ENCODE measurements at regions not wholly inside any gene's neighbourhood (a gene's known extent, or its start where the extent isn't known, plus 50 kb on each side); places are given as distances from the start of the nearest gene placed in this dataset.
A peak's percentile ranks its signal among the peaks of the same experiment; 100 is the strongest.

- Mint-ChIP-seq H3K4me1 (ENCODE audit: low read depth in 2 of 2) (peaks cover 0 to 18% of the 10 kb centered on the region in 2 donors), H3K27me3 (peaks cover 6 to 8% of the 10 kb centered on the region in 2 donors), H3K36me3 (no peaks in the 10 kb centered on the region), H3K9me3 (no peaks in the 10 kb centered on the region), H3K27ac (no peak overlapping the region), H3K4me3 (no peak overlapping the region)
- DNase-seq (ENCODE audit: low spot score): no peak
- ATAC-seq: no peak
Observed at GRCh38 chr3:197392961-197393360, 94.5 kb upstream of the DLG1 start.

- Mint-ChIP-seq H3K9me3 (no peaks in the 10 kb centered on the region), H3K36me3 (no peaks in the 10 kb centered on the region), H3K27ac (no peak overlapping the region), H3K27me3 (peaks cover 0 to 8% of the 10 kb centered on the region in 2 donors), H3K4me1 (ENCODE audit: low read depth in 2 of 2) (peaks cover 4 to 6% of the 10 kb centered on the region in 2 donors), H3K4me3 (no peak overlapping the region)
- DNase-seq (ENCODE audit: low spot score) (no peak), ATAC-seq (no peak)
Observed at GRCh38 chr3:197381371-197381770, 83.0 kb upstream of the DLG1 start.

GRCh38 chr3:197380786-197381185 lies 82.4 kb upstream of the DLG1 start:
- no peak overlapping the region for H3K27ac Mint-ChIP-seq
- H3K4me3 Mint-ChIP-seq: no peak overlapping the region
- H3K36me3 Mint-ChIP-seq: no peaks in the 10 kb centered on the region
- ATAC-seq (peak in 1 of 2 donors; percentile 9), DNase-seq (ENCODE audit: low spot score) (no peak)
- peaks cover 4 to 6% of the 10 kb centered on the region in 2 donors for H3K4me1 Mint-ChIP-seq (ENCODE audit: low read depth in 2 of 2)
- peaks cover 0 to 8% of the 10 kb centered on the region in 2 donors for H3K27me3 Mint-ChIP-seq
- no peaks in the 10 kb centered on the region for H3K9me3 Mint-ChIP-seq

- no peak for DNase-seq (ENCODE audit: low spot score)
- Mint-ChIP-seq H3K4me3 (no peak overlapping the region), H3K36me3 (no peaks in the 10 kb centered on the region), H3K27me3 (peaks cover 8 to 9% of the 10 kb centered on the region in 2 donors), H3K9me3 (no peaks in the 10 kb centered on the region), H3K4me1 (ENCODE audit: low read depth in 2 of 2) (peaks cover 4 to 6% of the 10 kb centered on the region in 2 donors), H3K27ac (no peak overlapping the region)
- ATAC-seq: peak in 1 of 2 donors; percentile 57
Observed at GRCh38 chr3:197378985-197379718, 80.7 kb upstream of the DLG1 start.

- H3K27ac Mint-ChIP-seq: no peak overlapping the region
- H3K9me3 Mint-ChIP-seq: no peaks in the 10 kb centered on the region
- DNase-seq (ENCODE audit: low spot score): no peak
- peaks cover 4 to 6% of the 10 kb centered on the region in 2 donors for H3K4me1 Mint-ChIP-seq (ENCODE audit: low read depth in 2 of 2)
- no peaks in the 10 kb centered on the region for H3K36me3 Mint-ChIP-seq
- peaks cover 13% of the 10 kb centered on the region in 2 donors for H3K27me3 Mint-ChIP-seq
- no peak overlapping the region for H3K4me3 Mint-ChIP-seq
- ATAC-seq: no peak
Observed at GRCh38 chr3:197376735-197377555, 78.5 kb upstream of the DLG1 start.

GRCh38 chr3:197376020-197376419 lies 77.6 kb upstream of the DLG1 start:
- Mint-ChIP-seq H3K9me3 (no peaks in the 10 kb centered on the region), H3K4me3 (no peak overlapping the region), H3K27ac (no peak overlapping the region), H3K4me1 (ENCODE audit: low read depth in 2 of 2) (peaks cover 4 to 6% of the 10 kb centered on the region in 2 donors), H3K27me3 (peaks cover 13% of the 10 kb centered on the region in 2 donors), H3K36me3 (no peaks in the 10 kb centered on the region)
- DNase-seq (ENCODE audit: low spot score) (no peak), ATAC-seq (no peak)

GRCh38 chr3:197375001-197375441 lies 76.6 kb upstream of the DLG1 start:
- Mint-ChIP-seq H3K27ac (no peak overlapping the region), H3K9me3 (no peaks in the 10 kb centered on the region), H3K4me1 (ENCODE audit: low read depth in 2 of 2) (peaks cover 4 to 6% of the 10 kb centered on the region in 2 donors), H3K4me3 (no peak overlapping the region), H3K27me3 (peaks cover 13% of the 10 kb centered on the region in 2 donors), H3K36me3 (no peaks in the 10 kb centered on the region)
- DNase-seq (ENCODE audit: low spot score): no peak
- ATAC-seq: no peak

GRCh38 chr3:197373096-197373495 lies 74.7 kb upstream of the DLG1 start:
- no peaks in the 10 kb centered on the region for H3K4me1 Mint-ChIP-seq (ENCODE audit: low read depth in 2 of 2)
- DNase-seq (ENCODE audit: low spot score) (no peak), ATAC-seq (no peak)
- no peaks in the 10 kb centered on the region for H3K9me3 Mint-ChIP-seq
- no peak overlapping the region for H3K4me3 Mint-ChIP-seq
- no peak overlapping the region for H3K27ac Mint-ChIP-seq
- H3K27me3 Mint-ChIP-seq: peaks cover 16 to 18% of the 10 kb centered on the region in 2 donors
- H3K36me3 Mint-ChIP-seq: no peaks in the 10 kb centered on the region

GRCh38 chr3:197372047-197372661 lies 73.7 kb upstream of the DLG1 start:
- Mint-ChIP-seq H3K4me3 (no peak overlapping the region), H3K4me1 (ENCODE audit: low read depth in 2 of 2) (no peaks in the 10 kb centered on the region), H3K9me3 (no peaks in the 10 kb centered on the region), H3K36me3 (no peaks in the 10 kb centered on the region), H3K27ac (no peak overlapping the region), H3K27me3 (peaks cover 19 to 20% of the 10 kb centered on the region in 2 donors)
- DNase-seq (ENCODE audit: low spot score): no peak
- ATAC-seq: no peak

- H3K36me3 Mint-ChIP-seq: no peaks in the 10 kb centered on the region
- no peak overlapping the region for H3K4me3 Mint-ChIP-seq
- H3K9me3 Mint-ChIP-seq: no peaks in the 10 kb centered on the region
- no peak overlapping the region for H3K27ac Mint-ChIP-seq
- H3K27me3 Mint-ChIP-seq: peaks cover 14 to 20% of the 10 kb centered on the region in 2 donors
- H3K4me1 Mint-ChIP-seq (ENCODE audit: low read depth in 2 of 2): no peaks in the 10 kb centered on the region
- ATAC-seq: no peak
- no peak for DNase-seq (ENCODE audit: low spot score)
Observed at GRCh38 chr3:197371591-197372046, 73.2 kb upstream of the DLG1 start.

- DNase-seq (ENCODE audit: low spot score) (no peak), ATAC-seq (no peak)
- Mint-ChIP-seq H3K4me1 (ENCODE audit: low read depth in 2 of 2) (no peaks in the 10 kb centered on the region), H3K4me3 (no peak overlapping the region), H3K9me3 (no peaks in the 10 kb centered on the region), H3K27ac (no peak overlapping the region), H3K36me3 (no peaks in the 10 kb centered on the region), H3K27me3 (peaks cover 16 to 26% of the 10 kb centered on the region in 2 donors)
Observed at GRCh38 chr3:197369545-197369944, 71.1 kb upstream of the DLG1 start.

- no peaks in the 10 kb centered on the region for H3K4me1 Mint-ChIP-seq (ENCODE audit: low read depth in 2 of 2)
- DNase-seq (ENCODE audit: low spot score) (no peak), ATAC-seq (no peak)
- H3K36me3 Mint-ChIP-seq: no peaks in the 10 kb centered on the region
- H3K27me3 Mint-ChIP-seq: peaks cover 19 to 24% of the 10 kb centered on the region in 2 donors
- no peak overlapping the region for H3K4me3 Mint-ChIP-seq
- no peaks in the 10 kb centered on the region for H3K9me3 Mint-ChIP-seq
- no peak overlapping the region for H3K27ac Mint-ChIP-seq
Observed at GRCh38 chr3:197368821-197369220, 70.4 kb upstream of the DLG1 start.

- peaks cover 19 to 24% of the 10 kb centered on the region in 2 donors for H3K27me3 Mint-ChIP-seq
- no peak for ATAC-seq
Observed at GRCh38 chr3:197368330-197368729, 69.9 kb upstream of the DLG1 start.

More at GRCh38 chr3:197368330-197368729, 69.9 kb upstream of the DLG1 start:
- no peak for DNase-seq (ENCODE audit: low spot score)
- Mint-ChIP-seq H3K9me3 (no peaks in the 10 kb centered on the region), H3K4me3 (no peak overlapping the region), H3K36me3 (no peaks in the 10 kb centered on the region), H3K27ac (no peak overlapping the region), H3K4me1 (ENCODE audit: low read depth in 2 of 2) (no peaks in the 10 kb centered on the region)
